Astrocyte (in vitro differentiated cells and primary cell): ENCODE measurements at regions not wholly inside any gene's neighbourhood (a gene's known extent, or its start where the extent isn't known, plus 50 kb on each side); places are given as distances from the start of the nearest gene placed in this dataset.
A peak's percentile ranks its signal among the peaks of the same experiment; 100 is the strongest.

ENCODE experiments used
- DNase-seq: peaks from one replicate; pipeline ENCODE4 v3.0.0-alpha.2; 2010; ENCODE audit warnings: low read depth
- FAIRE-seq: peaks from 2 replicates; lab custom pipeline; 2011; peaks lifted over from hg19 to GRCh38; lab: Jason Lieb, UNC
- H2AFZ ChIP-seq: 2 replicates; pipeline ENCODE4 v1.6.0; 2012; ENCODE audit warnings: low read depth, low read length, inconsistent platforms
- H3K27ac ChIP-seq: 2 replicates; pipeline ENCODE4 v1.5.1; 2011; ENCODE audit warnings: low read depth, low read length, inconsistent platforms
- H3K27me3 ChIP-seq: 2 replicates; pipeline ENCODE4 v1.6.0; 2011; ENCODE audit warnings: low read length, inconsistent platforms; ENCODE audit not compliant: insufficient read depth
- H3K36me3 ChIP-seq: 2 replicates; pipeline ENCODE4 v1.5.1; 2011; ENCODE audit warnings: low read length, inconsistent platforms; ENCODE audit not compliant: insufficient read depth
- H3K4me1 ChIP-seq: 2 replicates; pipeline ENCODE4 v1.5.1; 2011; ENCODE audit warnings: low read length, inconsistent platforms; ENCODE audit not compliant: insufficient read depth
- H3K4me2 ChIP-seq: 2 replicates; pipeline ENCODE4 v1.6.0; 2012; ENCODE audit warnings: low read length, inconsistent platforms
- H3K4me3 ChIP-seq: 2 replicates; pipeline ENCODE4 v1.5.1; 2011; ENCODE audit warnings: low read depth, mild to moderate bottlenecking, low read length, inconsistent platforms; ENCODE audit not compliant: insufficient read depth
- H3K79me2 ChIP-seq: 2 replicates; pipeline ENCODE4 v1.6.0; 2012; ENCODE audit warnings: mild to moderate bottlenecking, low read length, inconsistent platforms; ENCODE audit not compliant: insufficient read depth
- H3K9ac ChIP-seq: 2 replicates; pipeline ENCODE4 v1.6.0; 2012; ENCODE audit warnings: mild to moderate bottlenecking, low read length, inconsistent platforms
- H3K9me3 ChIP-seq: 2 replicates; pipeline ENCODE4 v1.5.1; 2012; ENCODE audit warnings: low read depth, mild to moderate bottlenecking, low read length, inconsistent platforms; ENCODE audit not compliant: insufficient read depth
- H4K20me1 ChIP-seq: 2 replicates; pipeline ENCODE4 v1.6.0; 2012; ENCODE audit warnings: low read length, inconsistent platforms; ENCODE audit not compliant: insufficient read depth
- H3K27ac Mint-ChIP-seq: one replicate; pipeline ENCODE4 v1.8.0; 2021; ENCODE audit warnings: mild to moderate bottlenecking, mixed read lengths; ENCODE audit not compliant: unreplicated experiment
- H3K27me3 Mint-ChIP-seq: one replicate; pipeline ENCODE4 v1.8.0; 2021; ENCODE audit warnings: low read depth, mixed read lengths; ENCODE audit not compliant: unreplicated experiment
- H3K36me3 Mint-ChIP-seq: one replicate; pipeline ENCODE4 v1.8.0; 2021; ENCODE audit warnings: low read depth, mixed read lengths; ENCODE audit not compliant: unreplicated experiment
- H3K4me1 Mint-ChIP-seq: one replicate; pipeline ENCODE4 v1.8.0; 2021; ENCODE audit warnings: low read depth, mixed read lengths; ENCODE audit not compliant: unreplicated experiment
- H3K4me3 Mint-ChIP-seq: one replicate; pipeline ENCODE4 v1.8.0; 2021; ENCODE audit warnings: mild to moderate bottlenecking, moderate library complexity, mixed read lengths; ENCODE audit not compliant: unreplicated experiment
- H3K9me3 Mint-ChIP-seq: one replicate; pipeline ENCODE4 v1.8.0; 2021; ENCODE audit warnings: mild to moderate bottlenecking, mixed read lengths; ENCODE audit not compliant: unreplicated experiment
- EZH2 ChIP-seq: IDR thresholded peaks from 2 replicates; pipeline ENCODE4 v1.6.1; 2012; ENCODE audit warnings: mild to moderate bottlenecking, low read length, inconsistent platforms; ENCODE audit not compliant: insufficient read depth
- TF ChIP-seq, protein P1 (sequence below): IDR thresholded peaks from 2 replicates; pipeline ENCODE4 v1.5.1; 2011; ENCODE audit warnings: low read depth, mild to moderate bottlenecking, inconsistent platforms, low read length, moderate library complexity; ENCODE audit not compliant: insufficient read depth

DNA sequence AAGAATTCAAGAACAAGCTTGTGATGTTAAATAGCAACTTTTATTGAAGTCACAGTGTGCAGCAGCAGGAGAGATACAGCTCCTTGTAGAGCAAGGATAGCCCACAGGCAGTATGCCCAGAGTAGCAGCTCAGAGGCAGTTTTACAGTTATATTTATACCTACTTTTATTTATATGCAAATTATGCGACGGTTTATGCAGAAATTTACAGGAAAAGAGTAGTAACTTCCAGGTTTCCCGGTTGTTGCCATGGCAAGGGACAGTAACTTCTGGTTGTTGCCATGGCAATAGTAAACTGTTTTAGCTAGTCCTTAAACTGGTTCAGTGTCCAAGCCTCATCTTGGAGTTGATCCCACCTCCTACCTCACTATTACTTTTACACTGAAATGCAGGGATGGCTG, 344.6 kb upstream of the LYPLAL1 start:
- Mint-ChIP-seq H3K4me3 (no peak overlapping the region), H3K9me3 (no peaks in the 10 kb centered on the region), H3K36me3 (no peaks in the 10 kb centered on the region), H3K4me1 (peaks cover 6% of the 10 kb centered on the region), H3K27me3 (no peaks in the 10 kb centered on the region), H3K27ac (no peak overlapping the region)
- Histone ChIP-seq H3K27ac (no peak overlapping the region), H3K36me3 (no peaks in the 10 kb centered on the region), H3K4me2 (no peak overlapping the region), H3K9ac (no peak overlapping the region), H3K4me3 (no peak overlapping the region), H3K4me1 (peaks cover under 1% of the 10 kb centered on the region), H2AFZ (no peak overlapping the region), H3K79me2 (no peaks in the 10 kb centered on the region), H3K27me3 (no peaks in the 10 kb centered on the region), H4K20me1 (no peaks in the 10 kb centered on the region), H3K9me3 (no peaks in the 10 kb centered on the region)
- TF ChIP-seq, protein P1, sequence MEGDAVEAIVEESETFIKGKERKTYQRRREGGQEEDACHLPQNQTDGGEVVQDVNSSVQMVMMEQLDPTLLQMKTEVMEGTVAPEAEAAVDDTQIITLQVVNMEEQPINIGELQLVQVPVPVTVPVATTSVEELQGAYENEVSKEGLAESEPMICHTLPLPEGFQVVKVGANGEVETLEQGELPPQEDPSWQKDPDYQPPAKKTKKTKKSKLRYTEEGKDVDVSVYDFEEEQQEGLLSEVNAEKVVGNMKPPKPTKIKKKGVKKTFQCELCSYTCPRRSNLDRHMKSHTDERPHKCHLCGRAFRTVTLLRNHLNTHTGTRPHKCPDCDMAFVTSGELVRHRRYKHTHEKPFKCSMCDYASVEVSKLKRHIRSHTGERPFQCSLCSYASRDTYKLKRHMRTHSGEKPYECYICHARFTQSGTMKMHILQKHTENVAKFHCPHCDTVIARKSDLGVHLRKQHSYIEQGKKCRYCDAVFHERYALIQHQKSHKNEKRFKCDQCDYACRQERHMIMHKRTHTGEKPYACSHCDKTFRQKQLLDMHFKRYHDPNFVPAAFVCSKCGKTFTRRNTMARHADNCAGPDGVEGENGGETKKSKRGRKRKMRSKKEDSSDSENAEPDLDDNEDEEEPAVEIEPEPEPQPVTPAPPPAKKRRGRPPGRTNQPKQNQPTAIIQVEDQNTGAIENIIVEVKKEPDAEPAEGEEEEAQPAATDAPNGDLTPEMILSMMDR = no peak
- no peak for TF ChIP-seq EZH2
- FAIRE-seq = no peak
- peak; percentile 28 for DNase-seq

DNA sequence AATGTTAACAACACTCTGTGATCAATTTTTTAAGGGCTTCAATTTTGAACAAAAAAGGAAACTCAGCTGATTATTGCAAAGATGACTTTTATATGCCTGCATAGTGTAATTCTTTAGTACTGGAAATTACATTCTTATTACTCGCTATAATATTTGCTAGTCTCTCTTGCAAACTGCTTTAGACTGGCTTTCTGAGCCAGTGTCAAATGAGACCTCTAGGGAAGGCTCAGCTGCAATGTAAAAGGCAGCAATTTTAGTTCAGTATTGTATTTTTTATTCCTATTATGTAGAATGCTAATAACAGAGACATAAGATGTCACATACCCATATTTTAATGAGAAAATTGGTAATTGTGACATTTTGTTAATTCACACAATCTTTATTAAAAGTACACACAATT, 338.1 kb upstream of the LYPLAL1 start:
- H3K4me3 Mint-ChIP-seq = no peak overlapping the region
- no peak for FAIRE-seq
- no peak overlapping the region for H3K9ac ChIP-seq
- DNase-seq = no peak
- no peak overlapping the region for H3K27ac ChIP-seq
- no peaks in the 10 kb centered on the region for H3K4me1 ChIP-seq
- no peaks in the 10 kb centered on the region for H3K36me3 Mint-ChIP-seq
- no peaks in the 10 kb centered on the region for H3K9me3 Mint-ChIP-seq
- H3K27me3 ChIP-seq = no peaks in the 10 kb centered on the region
- H3K27me3 Mint-ChIP-seq = no peaks in the 10 kb centered on the region
- no peaks in the 10 kb centered on the region for H3K4me1 Mint-ChIP-seq
- H4K20me1 ChIP-seq = no peaks in the 10 kb centered on the region
- no peaks in the 10 kb centered on the region for H3K36me3 ChIP-seq
- H2AFZ ChIP-seq = no peak overlapping the region
- TF ChIP-seq EZH2 = no peak
- TF ChIP-seq, protein P1 = no peak
- no peaks in the 10 kb centered on the region for H3K9me3 ChIP-seq
- H3K4me3 ChIP-seq = no peak overlapping the region
- H3K27ac Mint-ChIP-seq = no peak overlapping the region
- no peak overlapping the region for H3K4me2 ChIP-seq
- no peaks in the 10 kb centered on the region for H3K79me2 ChIP-seq

GRCh38 chr1:218836264-218836663, 337.4 kb upstream of the LYPLAL1 start:
- no peak for DNase-seq
- no peak overlapping the region for H3K27ac Mint-ChIP-seq
- H3K27me3 Mint-ChIP-seq = no peaks in the 10 kb centered on the region
- H3K4me3 ChIP-seq = no peak overlapping the region
- no peaks in the 10 kb centered on the region for H3K36me3 Mint-ChIP-seq
- H3K9me3 Mint-ChIP-seq = no peaks in the 10 kb centered on the region
- no peaks in the 10 kb centered on the region for H3K9me3 ChIP-seq
- TF ChIP-seq, protein P1 = no peak
- no peak for TF ChIP-seq EZH2
- H4K20me1 ChIP-seq = no peaks in the 10 kb centered on the region
- H3K4me3 Mint-ChIP-seq = no peak overlapping the region
- no peaks in the 10 kb centered on the region for H3K4me1 ChIP-seq
- H3K9ac ChIP-seq = no peak overlapping the region
- H3K27ac ChIP-seq = no peak overlapping the region
- no peak overlapping the region for H2AFZ ChIP-seq
- no peaks in the 10 kb centered on the region for H3K4me1 Mint-ChIP-seq
- no peaks in the 10 kb centered on the region for H3K79me2 ChIP-seq
- FAIRE-seq = no peak
- H3K27me3 ChIP-seq = no peaks in the 10 kb centered on the region
- no peak overlapping the region for H3K4me2 ChIP-seq
- H3K36me3 ChIP-seq = no peaks in the 10 kb centered on the region
